ENCODE measurements at regions not wholly inside any gene's neighbourhood (a gene's known extent, or its start where the extent isn't known, plus 50 kb on each side); places are given as distances from the start of the nearest gene placed in this dataset.
"Not testable (repeated sequence)": the region's sequence is repeated elsewhere in the genome, so short reads cannot be mapped to it uniquely, and the experiment has no call there.

- DNase-seq (ENCODE audit: insufficient read length) (no peak), FAIRE-seq (no peak)
- TF ChIP-seq TAF1 (IDR thresholded peaks at IDR 0.05; ENCODE audit: borderline replicate concordance, low read depth, low read length) (no peak), POLR2A (IDR thresholded peaks at IDR 0.05; ENCODE audit: low read depth, low read length) (no peak)
These were observed 261.8 kb upstream of the EDNRA start for GRCh38 chr4:147219145-147219544.

GRCh38 chr4:147220833-147221232 is 260.1 kb upstream of the EDNRA start:
- DNase-seq (ENCODE audit: insufficient read length) (no peak), FAIRE-seq (no peak)
- TF ChIP-seq TAF1 (IDR thresholded peaks at IDR 0.05; ENCODE audit: borderline replicate concordance, low read depth, low read length) (no peak), POLR2A (IDR thresholded peaks at IDR 0.05; ENCODE audit: low read depth, low read length) (no peak), POLR2AphosphoS5 (IDR thresholded peaks at IDR 0.05; ENCODE audit: low read depth, low read length) (no peak)

DNA sequence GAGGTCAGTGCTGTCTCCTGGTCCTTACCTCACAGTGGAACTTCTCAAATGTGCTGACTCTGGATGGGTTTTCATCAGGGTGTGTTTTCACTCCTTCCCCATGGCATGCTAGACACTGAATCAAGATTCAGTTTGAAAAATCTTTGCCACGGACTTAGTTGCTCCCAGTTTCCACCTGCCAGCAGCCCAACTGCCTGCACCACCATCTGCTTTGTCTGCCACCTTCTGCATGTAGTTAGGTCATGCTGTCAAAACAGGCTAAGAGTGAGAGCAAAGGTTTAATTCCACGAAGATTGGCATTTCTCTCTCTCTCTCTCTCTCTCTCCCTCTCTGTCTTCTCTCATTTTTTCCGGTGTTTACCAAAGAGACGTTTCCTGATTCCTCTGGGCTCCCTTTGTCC is 258.0 kb upstream of the EDNRA start:
- TF ChIP-seq TAF1 (IDR thresholded peaks at IDR 0.05; ENCODE audit: borderline replicate concordance, low read depth, low read length) = no peak
- TF ChIP-seq POLR2A (IDR thresholded peaks at IDR 0.05; ENCODE audit: low read depth, low read length) = no peak
- TF ChIP-seq POLR2AphosphoS5 (IDR thresholded peaks at IDR 0.05; ENCODE audit: low read depth, low read length) = no peak
- FAIRE-seq = no peak

GRCh38 chr4:147223576-147223975 is 257.3 kb upstream of the EDNRA start:
- FAIRE-seq = no peak
- no peak for TF ChIP-seq TAF1 (IDR thresholded peaks at IDR 0.05; ENCODE audit: borderline replicate concordance, low read depth, low read length)
- no peak for TF ChIP-seq POLR2A (IDR thresholded peaks at IDR 0.05; ENCODE audit: low read depth, low read length)
- TF ChIP-seq POLR2AphosphoS5 (IDR thresholded peaks at IDR 0.05; ENCODE audit: low read depth, low read length) = no peak

More for the DNA sequence above, 258.0 kb upstream of the EDNRA start:
- DNase-seq (ENCODE audit: insufficient read length) = no peak

DNA sequence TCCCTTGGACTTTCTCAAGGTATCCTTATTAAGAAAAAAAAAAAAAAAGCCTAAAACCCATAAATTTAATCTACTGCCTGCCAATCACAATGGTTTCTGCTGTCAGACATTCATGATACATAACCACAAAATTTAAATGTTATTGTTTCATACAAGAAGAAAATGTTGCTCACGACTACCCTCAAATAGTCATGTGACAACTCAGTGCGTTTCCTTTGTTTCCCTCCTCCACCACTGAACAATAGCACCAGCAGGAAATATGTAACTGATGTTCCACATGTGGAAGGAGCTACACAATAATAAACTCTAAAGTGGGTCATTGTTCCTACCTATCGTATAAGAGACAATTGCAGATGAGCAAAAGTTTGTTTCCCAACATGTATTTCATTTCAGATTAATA is 244.1 kb upstream of the EDNRA start:
- TF ChIP-seq POLR2A (IDR thresholded peaks at IDR 0.05; ENCODE audit: low read depth, low read length) = no peak
- TF ChIP-seq POLR2AphosphoS5 (IDR thresholded peaks at IDR 0.05; ENCODE audit: low read depth, low read length) = no peak
- TF ChIP-seq TAF1 (IDR thresholded peaks at IDR 0.05; ENCODE audit: borderline replicate concordance, low read depth, low read length) = no peak
- DNase-seq (ENCODE audit: insufficient read length) (no peak), FAIRE-seq (no peak)

More at GRCh38 chr4:147223576-147223975, 257.3 kb upstream of the EDNRA start:
- no peak for DNase-seq (ENCODE audit: insufficient read length)

GRCh38 chr4:147244786-147245185 is 236.1 kb upstream of the EDNRA start:
- DNase-seq (ENCODE audit: insufficient read length) = no peak
- no peak for TF ChIP-seq POLR2A (IDR thresholded peaks at IDR 0.05; ENCODE audit: low read depth, low read length)
- TF ChIP-seq TAF1 (IDR thresholded peaks at IDR 0.05; ENCODE audit: borderline replicate concordance, low read depth, low read length) = no peak
- TF ChIP-seq POLR2AphosphoS5 (IDR thresholded peaks at IDR 0.05; ENCODE audit: low read depth, low read length) = no peak
- no peak for FAIRE-seq

- FAIRE-seq = no peak
- no peak for DNase-seq (ENCODE audit: insufficient read length)
- TF ChIP-seq TAF1 (IDR thresholded peaks at IDR 0.05; ENCODE audit: borderline replicate concordance, low read depth, low read length) (no peak), POLR2AphosphoS5 (IDR thresholded peaks at IDR 0.05; ENCODE audit: low read depth, low read length) (no peak), POLR2A (IDR thresholded peaks at IDR 0.05; ENCODE audit: low read depth, low read length) (no peak)
These were observed 234.8 kb upstream of the EDNRA start for GRCh38 chr4:147246096-147246495.

GRCh38 chr4:147246528-147246927 is 234.4 kb upstream of the EDNRA start:
- FAIRE-seq = not testable (repeated sequence)

GRCh38 chr4:147247579-147247978 is 233.3 kb upstream of the EDNRA start:
- DNase-seq (ENCODE audit: insufficient read length) (no peak), FAIRE-seq (no peak)

More at GRCh38 chr4:147246528-147246927, 234.4 kb upstream of the EDNRA start:
- not testable (repeated sequence) for DNase-seq (ENCODE audit: insufficient read length)

GRCh38 chr4:147250062-147250461 is 230.8 kb upstream of the EDNRA start:
- DNase-seq (ENCODE audit: insufficient read length) = no peak
- TF ChIP-seq POLR2A (IDR thresholded peaks at IDR 0.05; ENCODE audit: low read depth, low read length) = no peak
- no peak for TF ChIP-seq TAF1 (IDR thresholded peaks at IDR 0.05; ENCODE audit: borderline replicate concordance, low read depth, low read length)
- TF ChIP-seq POLR2AphosphoS5 (IDR thresholded peaks at IDR 0.05; ENCODE audit: low read depth, low read length) = no peak
- FAIRE-seq = no peak

More at GRCh38 chr4:147247579-147247978, 233.3 kb upstream of the EDNRA start:
- no peak for TF ChIP-seq POLR2A (IDR thresholded peaks at IDR 0.05; ENCODE audit: low read depth, low read length)
- TF ChIP-seq TAF1 (IDR thresholded peaks at IDR 0.05; ENCODE audit: borderline replicate concordance, low read depth, low read length) = no peak
- TF ChIP-seq POLR2AphosphoS5 (IDR thresholded peaks at IDR 0.05; ENCODE audit: low read depth, low read length) = no peak

- FAIRE-seq; DNase-seq (ENCODE audit: insufficient read length): not testable (repeated sequence)
These were observed 225.6 kb upstream of the EDNRA start for GRCh38 chr4:147255268-147255667.

- FAIRE-seq; DNase-seq (ENCODE audit: insufficient read length): not testable (repeated sequence)
These were observed 221.6 kb upstream of the EDNRA start for GRCh38 chr4:147259271-147259670.

DNA sequence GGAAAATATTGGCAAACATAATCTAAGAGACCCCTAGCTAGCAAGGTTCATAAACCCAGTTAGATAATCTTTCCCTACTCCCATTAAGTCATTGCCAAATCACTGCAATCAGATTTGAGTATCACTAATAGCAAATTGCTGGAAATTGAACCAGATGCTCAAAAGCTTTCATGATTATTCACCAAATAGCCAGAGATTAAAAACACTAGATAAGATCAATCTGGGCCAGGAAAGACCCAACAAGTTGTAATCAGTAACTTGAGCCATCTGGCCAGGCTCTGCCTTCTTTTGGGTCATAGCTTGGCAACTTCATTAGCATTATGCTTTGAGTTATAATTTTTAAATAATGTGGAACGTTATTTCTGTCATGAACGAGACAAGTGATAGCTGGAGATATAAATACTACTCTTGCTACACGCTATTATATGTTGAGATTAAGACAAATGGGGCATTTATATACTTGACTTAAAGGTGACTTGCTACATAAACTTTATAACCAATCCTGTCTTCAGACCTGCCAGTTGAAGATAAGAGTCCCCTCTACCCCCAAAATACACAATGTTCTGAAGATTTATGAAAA is 196.6 kb upstream of the EDNRA start:
- DNase-seq (ENCODE audit: insufficient read length) = no peak
- no peak for FAIRE-seq
- TF ChIP-seq POLR2AphosphoS5 (IDR thresholded peaks at IDR 0.05; ENCODE audit: low read depth, low read length) (no peak), POLR2A (IDR thresholded peaks at IDR 0.05; ENCODE audit: low read depth, low read length) (no peak), TAF1 (IDR thresholded peaks at IDR 0.05; ENCODE audit: borderline replicate concordance, low read depth, low read length) (no peak)

Data from GM12892 (cell line).